CD4-positive, alpha-beta T cell (primary cell): ENCODE measurements at regions not wholly inside any gene's neighbourhood (a gene's known extent, or its start where the extent isn't known, plus 50 kb on each side); places are given as distances from the start of the nearest gene placed in this dataset.

Experiments used
- ATAC-seq: fragments of 200-7000 bp; cut with Tn5 transposase; one replicate; pipeline ENCODE4 v1.10.0; 2022; ENCODE audit warnings: mild to moderate bottlenecking; ENCODE audit not compliant: poor library complexity
- CTCF ChIA-PET: fragments of 350-600 bp; sonication (Branson Sonifier 250); formaldehyde crosslinking; loops from one replicate; lab custom pipeline; 2021; ENCODE audit warnings: antibody characterized with exemption, inconsistent platforms; lab: Charles Lee
- POLR2A ChIA-PET: fragments of 350-600 bp; sonication (Branson Sonifier 250); formaldehyde crosslinking; loops from one replicate; lab custom pipeline; 2021; ENCODE audit warnings: antibody characterized with exemption, inconsistent platforms; lab: Charles Lee
- DNase-seq, 14 experiments: peaks; one replicate each; pipeline ENCODE4 v3.0.0-alpha.2; 2013 to 2020; ENCODE audit warnings: mixed read lengths in 2 of 14
- H3K27ac ChIP-seq, 2 donors: one replicate each; pipeline versions ENCODE4 v1.5.1 to v1.7.0; 2013; ENCODE audit warnings: low read length in 2 of 2, low read depth in 1 of 2, mild to moderate bottlenecking in 1 of 2
- H3K27me3 ChIP-seq, 2 experiments: 1 replicate in 1 of 2; 2 replicates in 1 of 2; pipeline versions ENCODE4 v1.6.1 to v1.7.0; 2013; ENCODE audit warnings: low read length in 2 of 2, control low read depth in 1 of 2, mild to moderate bottlenecking in 1 of 2, moderate library complexity in 1 of 2; ENCODE audit not compliant: insufficient read depth in 2 of 2, control insufficient read depth in 1 of 2
- H3K36me3 ChIP-seq: one replicate; pipeline ENCODE4 v1.6.1; 2013; ENCODE audit warnings: low read length, control low read depth; ENCODE audit not compliant: insufficient read depth
- H3K4me1 ChIP-seq: one replicate; pipeline ENCODE4 v1.6.1; 2013; ENCODE audit warnings: low read length, control low read depth; ENCODE audit not compliant: insufficient read depth
- H3K4me3 ChIP-seq: one replicate; pipeline ENCODE4 v1.5.1; 2013; ENCODE audit warnings: mild to moderate bottlenecking, low read length, moderate library complexity
- H3K9me3 ChIP-seq, 2 experiments: 1 replicate in 1 of 2; 2 replicates in 1 of 2; pipeline versions ENCODE4 v1.6.1 to v1.7.0; 2013; ENCODE audit warnings: low read length in 2 of 2, mild to moderate bottlenecking in 2 of 2, control low read depth in 1 of 2, moderate library complexity in 1 of 2; ENCODE audit not compliant: control insufficient read depth in 1 of 2, insufficient read depth in 1 of 2
- H3K27ac Mint-ChIP-seq: one replicate; pipeline ENCODE4 v1.8.0; 2020; ENCODE audit warnings: mixed read lengths
- H3K27me3 Mint-ChIP-seq: one replicate; pipeline ENCODE4 v1.8.0; 2021; ENCODE audit warnings: mixed read lengths
- H3K36me3 Mint-ChIP-seq: one replicate; pipeline ENCODE4 v1.8.0; 2021; ENCODE audit warnings: low read depth, mixed read lengths
- H3K4me1 Mint-ChIP-seq: one replicate; pipeline ENCODE4 v1.8.0; 2021; ENCODE audit warnings: low read depth, mixed read lengths
- H3K4me3 Mint-ChIP-seq: one replicate; pipeline ENCODE4 v1.8.0; 2020; ENCODE audit warnings: mild to moderate bottlenecking, mixed read lengths
- H3K9me3 Mint-ChIP-seq: one replicate; pipeline ENCODE4 v1.8.0; 2020; ENCODE audit warnings: mixed read lengths
- intact Hi-C, 2 experiments: fragments of 100-400 bp; cut with DNase I in 1 of 2; cut with micrococcal nuclease in 1 of 2; formaldehyde crosslinking; loops; one replicate each; pipeline versions ENCODE4 v1.15.1 to v1.9.0; 2023 to 2025; cut with DNase I, micrococcal nuclease
- TF ChIP-seq, protein P1 (sequence below): fragments of 200-600 bp; IDR thresholded peaks from one replicate; pipeline ENCODE4 v1.8.0; 2022; ENCODE audit warnings: antibody characterized with exemption, mild to moderate bottlenecking

DNA sequence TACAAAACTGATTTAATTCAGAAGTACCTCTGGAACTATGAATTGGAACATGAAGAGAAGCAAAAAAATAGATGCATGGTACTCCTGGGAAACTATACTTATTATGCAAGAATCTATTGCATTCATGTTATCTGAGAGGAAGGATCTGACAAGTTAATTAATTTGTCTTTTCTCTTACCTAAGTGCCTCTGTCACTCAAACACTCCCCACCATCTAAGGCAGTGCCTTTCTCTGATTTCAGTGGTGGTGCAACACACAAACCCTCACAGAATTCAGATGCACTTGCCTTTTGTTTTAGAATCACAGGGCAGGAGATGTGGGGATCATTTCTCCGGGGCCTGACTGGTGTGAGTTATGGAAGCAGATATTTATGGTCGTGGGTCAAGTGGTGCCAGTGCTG, 52.5 kb upstream of the C9orf72 start:
- Mint-ChIP-seq H3K27me3 (no peaks in the 10 kb centered on the region), H3K9me3 (no peaks in the 10 kb centered on the region), H3K36me3 (no peaks in the 10 kb centered on the region), H3K27ac (no peak overlapping the region), H3K4me3 (no peak overlapping the region), H3K4me1 (no peaks in the 10 kb centered on the region)
- no peaks in the 10 kb centered on the region for H3K4me1 ChIP-seq
- H3K4me3 ChIP-seq: no peak overlapping the region
- TF ChIP-seq, protein P1, sequence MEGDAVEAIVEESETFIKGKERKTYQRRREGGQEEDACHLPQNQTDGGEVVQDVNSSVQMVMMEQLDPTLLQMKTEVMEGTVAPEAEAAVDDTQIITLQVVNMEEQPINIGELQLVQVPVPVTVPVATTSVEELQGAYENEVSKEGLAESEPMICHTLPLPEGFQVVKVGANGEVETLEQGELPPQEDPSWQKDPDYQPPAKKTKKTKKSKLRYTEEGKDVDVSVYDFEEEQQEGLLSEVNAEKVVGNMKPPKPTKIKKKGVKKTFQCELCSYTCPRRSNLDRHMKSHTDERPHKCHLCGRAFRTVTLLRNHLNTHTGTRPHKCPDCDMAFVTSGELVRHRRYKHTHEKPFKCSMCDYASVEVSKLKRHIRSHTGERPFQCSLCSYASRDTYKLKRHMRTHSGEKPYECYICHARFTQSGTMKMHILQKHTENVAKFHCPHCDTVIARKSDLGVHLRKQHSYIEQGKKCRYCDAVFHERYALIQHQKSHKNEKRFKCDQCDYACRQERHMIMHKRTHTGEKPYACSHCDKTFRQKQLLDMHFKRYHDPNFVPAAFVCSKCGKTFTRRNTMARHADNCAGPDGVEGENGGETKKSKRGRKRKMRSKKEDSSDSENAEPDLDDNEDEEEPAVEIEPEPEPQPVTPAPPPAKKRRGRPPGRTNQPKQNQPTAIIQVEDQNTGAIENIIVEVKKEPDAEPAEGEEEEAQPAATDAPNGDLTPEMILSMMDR: no peak
- H3K27ac ChIP-seq: no peak overlapping the region
- intact Hi-C loops: no loop called here
- no peaks in the 10 kb centered on the region for H3K36me3 ChIP-seq
- DNase-seq (no peak), ATAC-seq (no peak)
- POLR2A ChIA-PET: no interaction called here
- no peaks in the 10 kb centered on the region for H3K9me3 ChIP-seq
- CTCF ChIA-PET: interaction anchor here (1.4 kb wide), 1 partner anchor 9 kb away, joined by 3 read pairs; no protein-coding TSS in a partner anchor
- H3K27me3 ChIP-seq: peaks cover 0 to 4% of the 10 kb centered on the region in 2 experiments

DNA sequence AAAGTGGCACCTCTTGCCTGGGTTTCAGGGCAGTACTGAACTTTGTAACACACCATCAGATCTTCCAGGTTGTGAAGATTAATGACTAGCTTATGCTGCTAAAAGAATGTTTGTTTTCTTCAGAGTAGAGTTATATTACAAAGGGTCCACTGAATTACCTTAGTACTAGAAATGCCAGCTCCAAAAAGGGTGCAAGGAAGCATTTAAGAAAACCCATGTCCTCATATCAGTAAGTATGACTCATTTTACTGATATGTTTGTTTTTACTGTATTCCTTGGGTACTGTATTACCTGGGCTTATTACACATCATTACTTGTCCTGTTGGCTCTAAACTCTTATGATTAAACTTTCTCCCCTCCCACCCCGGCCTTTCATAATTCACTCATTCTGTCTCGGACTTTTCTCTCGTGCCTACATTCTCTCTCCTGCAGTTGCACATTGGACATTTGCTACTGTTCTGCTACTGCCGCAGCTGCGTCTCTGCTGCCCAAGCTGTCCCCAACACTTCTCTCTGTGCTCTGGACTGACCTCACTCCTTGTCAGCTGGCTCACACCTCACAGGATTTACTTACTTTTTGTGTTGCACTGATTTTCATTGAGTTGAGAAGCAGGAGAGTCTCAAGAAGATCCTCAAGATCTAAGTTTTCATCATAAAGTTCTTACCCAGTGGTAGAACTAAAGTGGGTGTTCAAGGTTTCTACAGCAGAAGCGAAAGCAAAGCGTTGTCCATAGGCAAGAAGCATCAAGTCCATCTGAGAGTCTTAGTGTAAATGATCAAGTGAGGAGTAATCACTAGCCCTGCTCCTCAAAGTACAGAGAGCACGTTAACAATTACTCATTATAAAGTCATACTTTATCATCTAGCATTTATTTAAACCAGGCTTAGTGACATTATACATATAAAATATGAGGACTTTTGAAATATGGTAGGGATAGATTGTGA, 53.2 kb upstream of the C9orf72 start:
- TF ChIP-seq, protein P1: no peak
- H3K9me3 ChIP-seq: no peaks in the 10 kb centered on the region
- no peaks in the 10 kb centered on the region for H3K4me1 Mint-ChIP-seq
- ChIA-PET POLR2A (no interaction called here), CTCF (interaction anchor here (1.4 kb wide), 1 partner anchor 8 kb away, joined by 3 read pairs; no protein-coding TSS in a partner anchor)
- H3K27me3 Mint-ChIP-seq: no peaks in the 10 kb centered on the region
- ATAC-seq (no peak), DNase-seq (no peak)
- H3K27ac ChIP-seq: no peak overlapping the region
- H3K4me3 Mint-ChIP-seq: no peak overlapping the region
- H3K36me3 ChIP-seq: no peaks in the 10 kb centered on the region
- H3K4me3 ChIP-seq: no peak overlapping the region
- H3K27ac Mint-ChIP-seq: no peak overlapping the region
- intact Hi-C loops: no loop called here
- H3K4me1 ChIP-seq: no peaks in the 10 kb centered on the region
- H3K36me3 Mint-ChIP-seq: no peaks in the 10 kb centered on the region
- H3K27me3 ChIP-seq: peaks cover 0 to 4% of the 10 kb centered on the region in 2 experiments
- H3K9me3 Mint-ChIP-seq: no peaks in the 10 kb centered on the region

DNA sequence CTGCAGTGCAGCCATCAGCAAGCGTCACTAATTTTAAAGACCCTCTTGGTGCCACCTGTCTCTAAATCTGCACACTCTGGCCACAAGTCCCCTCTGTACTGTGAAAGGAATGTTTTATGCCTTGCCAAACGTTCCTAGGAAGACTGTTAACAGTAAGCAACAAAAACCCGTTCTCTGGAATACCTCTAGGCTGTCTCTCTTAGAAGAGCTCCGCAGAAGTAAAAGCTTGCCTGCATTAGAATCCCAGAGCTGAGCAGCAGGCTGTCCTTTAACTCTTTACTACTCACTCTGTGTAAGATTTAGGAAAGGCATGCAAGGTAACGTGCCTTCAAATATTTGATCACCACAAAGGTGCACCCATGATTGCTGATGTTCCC, 53.9 kb upstream of the C9orf72 start:
- Histone ChIP-seq H3K9me3 (no peaks in the 10 kb centered on the region), H3K27ac (no peak overlapping the region), H3K4me3 (no peak overlapping the region), H3K27me3 (peaks cover 0 to 4% of the 10 kb centered on the region in 2 experiments), H3K4me1 (no peaks in the 10 kb centered on the region), H3K36me3 (no peaks in the 10 kb centered on the region)
- DNase-seq (no peak), ATAC-seq (no peak)
- intact Hi-C loops: no loop called here
- ChIA-PET CTCF (interaction anchor here (1.4 kb wide), 1 partner anchor 7 kb away, joined by 3 read pairs; no protein-coding TSS in a partner anchor), POLR2A (no interaction called here)
- Mint-ChIP-seq H3K27me3 (no peaks in the 10 kb centered on the region), H3K4me1 (no peaks in the 10 kb centered on the region), H3K9me3 (no peaks in the 10 kb centered on the region), H3K27ac (no peak overlapping the region), H3K4me3 (no peak overlapping the region), H3K36me3 (no peaks in the 10 kb centered on the region)
- TF ChIP-seq, protein P1: no peak
